ENCODE measurements at regions not wholly inside any gene's neighbourhood (a gene's known extent, or its start where the extent isn't known, plus 50 kb on each side); places are given as distances from the start of the nearest gene placed in this dataset.

DNA sequence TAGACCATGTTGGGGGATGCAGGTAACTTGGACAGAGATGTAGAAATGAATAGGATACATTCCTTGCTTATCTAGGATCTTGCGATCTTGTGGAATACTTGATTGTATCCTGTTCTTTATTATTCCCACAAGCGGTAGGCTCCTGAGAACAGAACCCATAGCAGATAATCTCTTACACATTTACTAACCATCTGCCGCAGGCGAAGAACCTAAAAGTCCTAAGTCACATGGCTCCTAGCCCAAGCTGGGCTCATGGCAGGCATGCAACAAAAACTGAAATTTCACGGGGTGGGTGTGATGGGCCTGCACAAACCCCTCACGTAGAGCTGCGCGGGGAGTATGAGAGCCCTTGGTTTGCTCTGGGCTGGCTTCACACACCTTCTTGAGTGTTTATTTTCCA is 177.4 kb upstream of the NECTIN1 start:
- no peak for DNase-seq

GRCh38 chr11:119905162-119905561 is 176.2 kb upstream of the NECTIN1 start:
- no peak for DNase-seq

GRCh38 chr11:119904531-119905035 is 175.6 kb upstream of the NECTIN1 start:
- DNase-seq = no peak

DNA sequence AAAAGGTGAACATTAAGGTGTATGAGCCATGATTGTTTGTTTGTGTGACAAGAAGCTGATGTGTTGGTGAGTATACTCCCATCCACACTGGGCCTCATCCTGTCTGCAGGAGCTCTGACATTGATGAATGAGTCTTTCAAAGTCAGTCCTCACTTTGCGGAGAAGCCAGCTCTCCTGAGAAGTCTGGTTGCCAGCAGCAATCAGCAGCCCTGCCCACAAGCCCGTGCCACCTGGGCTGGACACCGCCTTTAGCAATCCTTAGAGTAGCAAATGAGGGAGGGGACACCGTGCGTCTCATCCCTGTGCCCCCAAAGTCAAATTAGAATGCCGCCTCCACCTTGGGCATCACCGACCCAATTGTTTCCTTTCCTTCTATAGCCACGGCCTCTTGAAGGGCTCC is 174.8 kb upstream of the NECTIN1 start:
- no peak for DNase-seq

- DNase-seq = no peak
Measured at GRCh38 chr11:119903389-119903788, 174.4 kb upstream of the NECTIN1 start.

GRCh38 chr11:119902656-119903231 is 173.7 kb upstream of the NECTIN1 start:
- DNase-seq = no peak

GRCh38 chr11:119901657-119902577 is 172.9 kb upstream of the NECTIN1 start:
- no peak for DNase-seq

DNA sequence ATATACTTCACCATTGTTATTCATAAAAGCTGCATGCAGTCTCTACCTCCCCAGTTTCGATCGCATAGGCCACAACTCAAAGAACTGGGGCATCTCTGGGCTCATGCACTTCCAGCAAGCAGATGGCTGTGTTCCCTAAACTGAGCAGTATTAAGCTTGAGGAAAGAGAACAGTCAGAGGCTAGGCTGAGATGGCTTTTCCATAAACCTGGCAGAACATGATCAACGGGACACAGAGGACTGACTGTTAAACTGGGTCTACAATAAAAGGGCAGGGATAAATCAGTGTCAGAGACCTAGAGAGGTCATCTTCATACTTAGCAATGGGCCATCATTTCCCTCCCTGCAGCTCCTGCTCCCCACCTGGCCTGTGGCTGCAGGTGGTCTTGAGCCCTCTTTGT is 171.0 kb upstream of the NECTIN1 start:
- no peak for DNase-seq

DNA sequence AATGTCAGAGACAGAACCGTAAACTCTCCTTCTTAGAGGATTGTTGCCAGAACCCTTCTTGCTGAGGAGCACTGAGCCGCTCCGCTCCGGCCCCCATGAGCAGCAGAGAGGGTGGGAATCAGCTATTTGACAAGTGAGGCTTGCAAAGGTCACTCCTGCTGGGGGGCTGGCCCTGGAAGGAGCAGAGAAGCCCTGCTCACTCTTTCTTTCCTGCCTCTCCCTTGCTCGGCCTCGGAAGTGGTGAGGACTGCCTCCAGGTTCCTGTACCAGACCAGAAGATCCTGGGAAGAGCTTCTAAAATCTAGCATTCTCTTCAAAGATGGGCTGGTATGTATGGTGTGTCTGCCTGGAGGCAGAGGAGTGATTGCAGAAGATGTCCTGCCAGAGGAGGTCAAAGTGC is 168.6 kb upstream of the NECTIN1 start:
- DNase-seq = no peak

- no peak for DNase-seq
Measured at GRCh38 chr11:119897046-119897440, 168.0 kb upstream of the NECTIN1 start.

DNA sequence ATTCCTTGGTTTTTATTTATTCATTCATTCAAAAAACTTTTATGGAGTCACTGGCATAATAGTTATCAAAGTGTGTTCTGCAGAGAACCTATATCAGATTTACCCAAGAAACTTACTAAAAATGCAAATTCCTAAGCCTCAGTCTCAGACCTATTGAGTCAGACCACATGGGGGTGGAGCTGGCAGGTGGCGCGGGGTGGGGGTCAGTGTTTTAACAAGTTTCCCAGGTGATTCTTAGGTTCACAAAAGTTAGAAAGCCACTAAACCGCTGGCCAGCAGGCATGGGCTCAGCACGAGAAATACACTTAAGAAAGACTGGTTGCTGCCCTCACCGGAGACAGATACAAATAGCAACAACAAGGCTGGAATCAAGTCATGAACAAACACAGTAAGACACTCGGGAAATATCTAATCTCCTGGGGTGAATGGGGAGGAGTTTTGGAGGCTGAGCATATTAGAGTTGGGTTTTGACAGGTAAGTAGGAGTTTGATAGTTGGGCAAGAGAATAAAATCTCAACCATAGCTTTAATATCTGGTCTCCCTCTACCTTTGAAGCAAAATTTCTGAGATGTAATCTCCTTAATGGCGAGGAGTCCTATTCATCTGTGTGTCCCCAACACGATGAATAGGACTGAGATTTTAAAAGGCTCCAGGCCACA is 167.5 kb upstream of the NECTIN1 start:
- no peak for DNase-seq

DNA sequence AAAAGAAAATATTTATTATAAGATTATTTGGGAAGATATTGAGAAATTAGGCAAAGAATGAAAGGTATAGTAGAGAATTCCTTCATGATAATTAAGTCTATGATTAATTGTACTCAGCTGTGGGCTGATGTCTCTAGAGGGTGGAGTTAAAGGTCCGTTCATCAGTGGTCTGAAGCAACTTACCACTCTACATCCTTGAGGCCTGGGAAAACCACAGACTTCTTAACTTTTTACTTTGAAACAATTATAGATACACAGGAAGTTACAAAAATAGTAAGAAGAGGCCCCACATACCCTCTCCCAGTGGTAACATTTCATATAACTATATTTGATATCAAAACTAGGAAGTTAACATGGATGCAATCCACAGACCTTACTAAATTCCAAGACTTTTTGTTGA is 167.0 kb upstream of the NECTIN1 start:
- no peak for DNase-seq

DNA sequence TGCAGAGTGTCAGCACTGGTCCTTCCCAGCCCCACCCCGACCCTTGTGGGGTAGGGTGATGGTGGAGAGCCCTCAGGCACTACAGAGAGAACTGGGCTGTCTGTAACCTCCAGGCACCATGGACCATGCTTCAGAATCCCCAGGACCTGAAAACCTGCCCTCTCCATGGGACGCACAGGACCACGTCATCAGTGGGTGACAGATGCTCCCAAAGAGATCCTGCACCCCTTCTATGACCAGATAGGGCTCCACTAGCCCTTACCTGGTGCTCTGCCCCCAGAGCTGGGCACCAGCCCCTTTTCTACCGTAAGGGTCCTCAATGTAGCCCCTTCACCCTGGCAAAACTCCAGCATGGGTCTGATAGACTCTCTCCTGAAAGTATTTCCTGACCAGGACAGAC is 165.9 kb upstream of the NECTIN1 start:
- no peak for DNase-seq

- no peak for DNase-seq
Measured at GRCh38 chr11:119892311-119892808, 163.4 kb upstream of the NECTIN1 start.

GRCh38 chr11:119891055-119891768 is 162.2 kb upstream of the NECTIN1 start:
- no peak for DNase-seq

- no peak for DNase-seq
Measured at GRCh38 chr11:119890466-119890865, 161.5 kb upstream of the NECTIN1 start.

DNA sequence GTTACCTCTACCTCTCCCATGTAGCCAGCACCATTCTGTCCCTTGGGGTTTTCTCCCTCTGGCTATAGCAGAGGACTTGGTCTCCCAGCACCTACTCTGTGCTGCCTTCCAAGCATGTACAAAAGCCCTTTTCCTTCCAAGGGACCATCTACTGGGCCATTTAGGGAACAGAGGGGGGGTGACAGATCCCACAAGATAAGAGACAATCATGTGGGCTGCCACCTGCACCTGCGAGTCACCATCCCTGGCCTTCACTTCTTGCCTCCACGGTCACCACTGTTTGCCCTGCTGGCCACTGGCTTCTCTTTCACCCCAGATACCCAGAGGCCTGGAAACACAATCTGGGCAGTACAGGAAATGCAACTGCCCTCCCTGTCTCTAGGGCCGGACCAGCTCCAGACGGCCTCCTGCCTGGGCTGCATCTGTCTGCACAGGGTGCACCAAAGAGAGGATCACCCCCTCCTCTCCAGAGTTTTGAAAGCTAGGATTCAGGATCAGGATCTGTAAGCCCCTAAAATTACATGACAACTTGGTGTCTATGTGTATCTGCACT is 160.8 kb upstream of the NECTIN1 start:
- DNase-seq = no peak

DNA sequence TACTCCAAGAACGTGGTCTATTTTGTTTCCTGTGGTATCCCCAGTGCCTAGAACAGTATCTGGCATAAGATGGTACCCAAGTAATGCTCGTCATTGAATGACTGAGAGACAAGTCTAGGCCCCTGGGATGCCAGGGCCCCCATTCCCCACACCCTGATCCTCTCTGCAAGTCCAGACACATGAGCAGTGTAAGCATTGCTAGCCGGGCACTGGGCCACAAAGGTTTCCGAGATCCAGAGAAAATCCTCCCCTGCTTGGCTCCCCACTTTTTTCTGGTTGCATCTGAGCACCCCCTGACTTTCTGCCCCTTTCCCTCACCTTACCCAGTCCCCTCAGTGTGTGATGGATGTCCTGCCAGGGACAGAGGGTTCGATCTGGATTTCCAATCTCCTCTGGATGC is 160.1 kb upstream of the NECTIN1 start:
- DNase-seq = no peak

DNA sequence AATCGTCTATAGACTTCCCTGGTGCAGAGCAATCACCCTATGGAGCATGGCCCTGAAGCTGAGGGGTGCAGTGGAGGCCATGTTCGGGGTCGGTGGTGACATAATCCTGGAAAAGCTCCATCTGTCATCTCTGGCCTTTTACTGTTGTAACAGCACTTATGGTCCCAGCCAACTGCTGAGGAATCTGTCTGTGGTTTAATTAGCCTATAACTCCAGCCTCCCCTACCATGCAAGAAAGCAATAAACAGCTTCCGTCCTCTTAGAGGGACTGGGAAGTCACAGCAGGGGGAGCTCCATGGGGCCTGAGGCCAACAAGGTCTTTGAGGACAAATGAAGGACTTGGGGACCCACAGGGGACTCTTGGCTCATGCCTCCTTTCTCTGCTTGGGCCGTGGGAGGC is 159.1 kb upstream of the NECTIN1 start:
- peak; percentile 67 for DNase-seq

- no peak for DNase-seq
Measured at GRCh38 chr11:119886667-119887230, 157.7 kb upstream of the NECTIN1 start.

- DNase-seq = no peak
Measured at GRCh38 chr11:119885861-119886567, 157.0 kb upstream of the NECTIN1 start.
